ENCODE measurements at regions not wholly inside any gene's neighbourhood (a gene's known extent, or its start where the extent isn't known, plus 50 kb on each side); places are given as distances from the start of the nearest gene placed in this dataset.

DNA sequence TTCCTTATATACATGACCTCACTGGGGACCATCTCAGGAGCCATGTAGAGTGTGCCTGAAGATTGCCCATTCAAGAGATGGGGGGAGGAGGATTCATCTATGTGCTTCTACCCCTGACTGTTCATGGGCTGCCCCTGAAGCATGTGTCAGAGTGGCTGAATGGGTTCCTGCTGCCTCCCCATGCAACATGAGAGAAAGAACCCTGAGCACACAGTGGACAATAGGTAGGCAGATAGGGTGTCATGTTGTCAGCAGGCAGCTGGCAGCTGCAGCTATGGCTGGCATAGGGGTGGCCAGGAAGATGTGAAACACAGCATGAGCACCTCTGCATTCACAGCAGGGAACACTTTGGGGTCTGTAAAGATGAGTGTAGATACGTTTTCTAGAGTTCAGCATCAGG is 208.4 kb upstream of the CNR1 start:
- FAIRE-seq, result no peak
- 6% methylated on average over 1 of the region's 1 CpG for WGBS (ENCODE audit: insufficient coverage, insufficient replicate concordance, low lambda C conversion rate, missing lambda C conversion rate)

DNA sequence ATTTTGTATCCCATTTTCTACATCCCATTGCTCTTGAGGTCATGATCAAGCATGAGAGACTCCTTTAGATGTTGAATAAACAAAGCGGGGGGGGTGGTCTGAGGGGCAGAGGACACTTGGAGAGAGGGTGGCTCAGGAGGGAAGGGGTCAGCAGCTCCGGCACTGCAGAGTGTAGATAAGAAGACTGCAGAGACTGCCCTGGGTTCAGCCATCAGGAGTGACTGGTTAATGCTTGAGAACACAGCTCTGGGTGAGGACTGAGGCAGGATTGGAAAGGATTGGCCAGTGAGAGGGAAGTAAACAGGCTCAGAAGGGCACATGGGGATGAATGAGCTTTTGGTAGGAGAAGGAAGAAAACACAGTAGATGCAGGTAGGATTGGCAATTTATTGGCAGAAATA is 205.3 kb upstream of the CNR1 start:
- SMC1A ChIA-PET (ENCODE audit: uncharacterized antibody, unreplicated experiment), result interaction anchor here (0.9 kb wide), 1 partner anchor 500 kb away, joined by 3 read pairs; no protein-coding TSS in a partner anchor
- no peaks in the 10 kb centered on the region for H3K27me3 ChIP-seq (replicated peaks in 1 of 2; ENCODE audit: control insufficient read depth in 2 of 2, insufficient read depth in 2 of 2, low read length in 1 of 2)
- no peak for ATAC-seq
- no peaks in the 10 kb centered on the region for H3K9me3 ChIP-seq (replicated peaks; ENCODE audit: control insufficient read depth, insufficient read depth, low read length)
- H3K79me2 ChIP-seq (ENCODE audit: control insufficient read depth, insufficient read depth, low read length), result no peaks in the 10 kb centered on the region
- no peak overlapping the region for H2AFZ ChIP-seq (ENCODE audit: control insufficient read depth, low read depth, low read length)
- BruUV-seq (replicated peaks), result no TSS peak
- CTCF ChIA-PET, result no interaction called here
- in situ Hi-C loops (cut with MboI) (no loop called here), intact Hi-C loops (cut with micrococcal nuclease; ENCODE audit: unreplicated experiment) (no loop called here)
- H3K4me1 ChIP-seq (ENCODE audit: control insufficient read depth, insufficient read depth, low read length), result no peaks in the 10 kb centered on the region
- no peak overlapping the region for H3K9ac ChIP-seq (ENCODE audit: control insufficient read depth, insufficient read depth, low read length)
- no peak overlapping the region for H3K4me3 ChIP-seq
- no peak for FAIRE-seq
- RAD21 ChIA-PET (ENCODE audit: unreplicated experiment), result no interaction called here
- WGBS (ENCODE audit: insufficient coverage, insufficient replicate concordance, low lambda C conversion rate, missing lambda C conversion rate), result 58% methylated on average over 2 of the region's 2 CpGs
- no peak overlapping the region for H3K27ac ChIP-seq (ENCODE audit: control insufficient read depth, insufficient read depth)
- no peaks in the 10 kb centered on the region for H3K36me3 ChIP-seq (ENCODE audit: control insufficient read depth in 2 of 2, insufficient read depth in 2 of 2, low read length in 1 of 2)
- no peak for DNase-seq (ENCODE audit: low read depth, low spot score)
- POLR2A ChIA-PET, result no interaction called here
- H3K4me2 ChIP-seq (ENCODE audit: control insufficient read depth, insufficient read depth), result no peak overlapping the region
- no peaks in the 10 kb centered on the region for H4K20me1 ChIP-seq (ENCODE audit: control insufficient read depth, insufficient read depth)
- no peak for TF ChIP-seq SREBF2 (IDR thresholded peaks at IDR 0.05; ENCODE audit: low read length)
- TF ChIP-seq CHD4 (IDR thresholded peaks at IDR 0.05), result no peak
- TF ChIP-seq, protein P1, sequence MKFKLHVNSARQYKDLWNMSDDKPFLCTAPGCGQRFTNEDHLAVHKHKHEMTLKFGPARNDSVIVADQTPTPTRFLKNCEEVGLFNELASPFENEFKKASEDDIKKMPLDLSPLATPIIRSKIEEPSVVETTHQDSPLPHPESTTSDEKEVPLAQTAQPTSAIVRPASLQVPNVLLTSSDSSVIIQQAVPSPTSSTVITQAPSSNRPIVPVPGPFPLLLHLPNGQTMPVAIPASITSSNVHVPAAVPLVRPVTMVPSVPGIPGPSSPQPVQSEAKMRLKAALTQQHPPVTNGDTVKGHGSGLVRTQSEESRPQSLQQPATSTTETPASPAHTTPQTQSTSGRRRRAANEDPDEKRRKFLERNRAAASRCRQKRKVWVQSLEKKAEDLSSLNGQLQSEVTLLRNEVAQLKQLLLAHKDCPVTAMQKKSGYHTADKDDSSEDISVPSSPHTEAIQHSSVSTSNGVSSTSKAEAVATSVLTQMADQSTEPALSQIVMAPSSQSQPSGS (IDR thresholded peaks at IDR 0.05; ENCODE audit: low read length), result no peak
- TF ChIP-seq YY1 (IDR thresholded peaks at IDR 0.05; ENCODE audit: low read depth, low read length), result no peak
- TF ChIP-seq RCOR1 (conservative IDR thresholded peaks at IDR 0.05; ENCODE audit: low read depth, low read length), result no peak
- TF ChIP-seq SMAD1 (IDR thresholded peaks at IDR 0.05; ENCODE audit: low read depth, partially characterized antibody), result no peak
- no peak for TF ChIP-seq NFYA (IDR thresholded peaks at IDR 0.05; ENCODE audit: borderline replicate concordance, low read depth, low read length)
- TF ChIP-seq IRF4 (IDR thresholded peaks at IDR 0.05; ENCODE audit: low read depth, low read length), result no peak
- no peak for TF ChIP-seq SRF (IDR thresholded peaks at IDR 0.05; ENCODE audit: low read depth in 2 of 2, low read length in 2 of 2)
- TF ChIP-seq BMI1 (IDR thresholded peaks at IDR 0.05; ENCODE audit: borderline replicate concordance), result no peak
- TF ChIP-seq POLR2AphosphoS5 (IDR thresholded peaks at IDR 0.05; ENCODE audit: low read length), result no peak
- TF ChIP-seq FOS (IDR thresholded peaks at IDR 0.05; ENCODE audit: borderline replicate concordance, extremely low read depth, insufficient read length), result no peak
- no peak for TF ChIP-seq STAT1 (conservative IDR thresholded peaks at IDR 0.05)
- TF ChIP-seq, protein P2, sequence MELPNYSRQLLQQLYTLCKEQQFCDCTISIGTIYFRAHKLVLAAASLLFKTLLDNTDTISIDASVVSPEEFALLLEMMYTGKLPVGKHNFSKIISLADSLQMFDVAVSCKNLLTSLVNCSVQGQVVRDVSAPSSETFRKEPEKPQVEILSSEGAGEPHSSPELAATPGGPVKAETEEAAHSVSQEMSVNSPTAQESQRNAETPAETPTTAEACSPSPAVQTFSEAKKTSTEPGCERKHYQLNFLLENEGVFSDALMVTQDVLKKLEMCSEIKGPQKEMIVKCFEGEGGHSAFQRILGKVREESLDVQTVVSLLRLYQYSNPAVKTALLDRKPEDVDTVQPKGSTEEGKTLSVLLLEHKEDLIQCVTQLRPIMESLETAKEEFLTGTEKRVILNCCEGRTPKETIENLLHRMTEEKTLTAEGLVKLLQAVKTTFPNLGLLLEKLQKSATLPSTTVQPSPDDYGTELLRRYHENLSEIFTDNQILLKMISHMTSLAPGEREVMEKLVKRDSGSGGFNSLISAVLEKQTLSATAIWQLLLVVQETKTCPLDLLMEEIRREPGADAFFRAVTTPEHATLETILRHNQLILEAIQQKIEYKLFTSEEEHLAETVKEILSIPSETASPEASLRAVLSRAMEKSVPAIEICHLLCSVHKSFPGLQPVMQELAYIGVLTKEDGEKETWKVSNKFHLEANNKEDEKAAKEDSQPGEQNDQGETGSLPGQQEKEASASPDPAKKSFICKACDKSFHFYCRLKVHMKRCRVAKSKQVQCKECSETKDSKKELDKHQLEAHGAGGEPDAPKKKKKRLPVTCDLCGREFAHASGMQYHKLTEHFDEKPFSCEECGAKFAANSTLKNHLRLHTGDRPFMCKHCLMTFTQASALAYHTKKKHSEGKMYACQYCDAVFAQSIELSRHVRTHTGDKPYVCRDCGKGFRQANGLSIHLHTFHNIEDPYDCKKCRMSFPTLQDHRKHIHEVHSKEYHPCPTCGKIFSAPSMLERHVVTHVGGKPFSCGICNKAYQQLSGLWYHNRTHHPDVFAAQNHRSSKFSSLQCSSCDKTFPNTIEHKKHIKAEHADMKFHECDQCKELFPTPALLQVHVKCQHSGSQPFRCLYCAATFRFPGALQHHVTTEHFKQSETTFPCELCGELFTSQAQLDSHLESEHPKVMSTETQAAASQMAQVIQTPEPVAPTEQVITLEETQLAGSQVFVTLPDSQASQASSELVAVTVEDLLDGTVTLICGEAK (IDR thresholded peaks at IDR 0.05; ENCODE audit: borderline replicate concordance), result no peak

More for the DNA sequence above, 208.4 kb upstream of the CNR1 start:
- no peaks in the 10 kb centered on the region for H3K36me3 ChIP-seq (ENCODE audit: control insufficient read depth in 2 of 2, insufficient read depth in 2 of 2, low read length in 1 of 2)
- ATAC-seq (no peak), DNase-seq (ENCODE audit: low read depth, low spot score) (no peak)
- ChIA-PET RAD21 (ENCODE audit: unreplicated experiment) (interaction anchor here (1.1 kb wide), 1 partner anchor 8 kb away, joined by 3 read pairs; no protein-coding TSS in a partner anchor), SMC1A (ENCODE audit: uncharacterized antibody, unreplicated experiment) (interaction anchor here (0.6 kb wide), 1 partner anchor 138 kb away, joined by 3 read pairs; no protein-coding TSS in a partner anchor), POLR2A (no interaction called here), CTCF (interaction anchor here (0.6 to 1.0 kb wide), 3 partner anchors 8 to 1288 kb away, joined by 3 to 4 read pairs (median 3); no protein-coding TSS in a partner anchor)
- no peak overlapping the region for H3K4me3 ChIP-seq
- no peak overlapping the region for H2AFZ ChIP-seq (ENCODE audit: control insufficient read depth, low read depth, low read length)
- H3K79me2 ChIP-seq (ENCODE audit: control insufficient read depth, insufficient read depth, low read length), result no peaks in the 10 kb centered on the region
- no peak for TF ChIP-seq MXI1 (IDR thresholded peaks at IDR 0.05; ENCODE audit: low read depth, low read length)
- no peaks in the 10 kb centered on the region for H3K4me1 ChIP-seq (ENCODE audit: control insufficient read depth, insufficient read depth, low read length)
- no peak overlapping the region for H3K4me2 ChIP-seq (ENCODE audit: control insufficient read depth, insufficient read depth)
- intact Hi-C loops (cut with micrococcal nuclease; ENCODE audit: unreplicated experiment), result no loop called here
- no peaks in the 10 kb centered on the region for H3K9me3 ChIP-seq (replicated peaks; ENCODE audit: control insufficient read depth, insufficient read depth, low read length)
- H3K27ac ChIP-seq (ENCODE audit: control insufficient read depth, insufficient read depth), result no peak overlapping the region
- BruUV-seq (replicated peaks), result no TSS peak
- H3K27me3 ChIP-seq (replicated peaks in 1 of 2; ENCODE audit: control insufficient read depth in 2 of 2, insufficient read depth in 2 of 2, low read length in 1 of 2), result no peaks in the 10 kb centered on the region
- in situ Hi-C loops (cut with MboI), result no loop called here
- H3K9ac ChIP-seq (ENCODE audit: control insufficient read depth, insufficient read depth, low read length), result no peak overlapping the region
- no peaks in the 10 kb centered on the region for H4K20me1 ChIP-seq (ENCODE audit: control insufficient read depth, insufficient read depth)
